ENCODE measurements at regions not wholly inside any gene's neighbourhood (a gene's known extent, or its start where the extent isn't known, plus 50 kb on each side); places are given as distances from the start of the nearest gene placed in this dataset.

DNA sequence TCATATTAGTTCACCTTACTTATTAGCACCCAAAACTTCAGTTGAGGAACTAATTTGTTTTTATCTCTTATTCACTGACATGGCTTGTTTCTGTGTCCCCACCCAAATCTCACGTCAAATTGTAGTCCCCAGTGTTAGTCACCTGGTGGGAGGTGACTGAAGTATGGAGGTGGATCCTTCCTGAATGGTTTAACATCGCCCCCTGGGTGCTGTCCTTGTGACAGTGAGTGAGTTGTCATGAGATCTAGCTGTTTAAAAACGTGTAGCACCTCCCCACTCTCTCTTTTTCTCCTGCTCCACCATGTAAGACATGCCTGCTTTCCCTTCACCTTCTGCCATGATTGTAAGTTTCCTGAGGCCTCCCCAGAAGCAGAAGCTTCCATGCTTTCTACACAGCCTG is 75.0 kb upstream of the HECTD2 start:
- FAIRE-seq: no peak

DNA sequence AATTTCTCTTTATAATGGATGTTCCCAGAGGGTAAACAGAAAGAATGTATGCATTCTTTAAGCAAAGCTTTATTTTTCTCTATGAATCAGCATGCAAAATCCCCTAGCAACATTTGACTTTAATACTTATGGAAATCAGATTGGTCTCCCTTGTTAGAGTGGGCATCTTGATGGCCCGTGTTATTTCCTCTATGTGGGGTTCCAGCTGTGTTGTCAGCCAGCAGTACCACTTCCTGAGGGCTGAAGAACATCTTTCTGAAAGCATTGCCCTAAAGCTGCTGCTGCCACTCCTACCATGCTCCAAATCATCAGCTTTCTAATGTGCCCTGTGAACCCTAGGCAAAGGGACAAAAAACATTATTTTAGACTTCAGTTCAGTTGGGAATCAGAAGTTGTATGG is 70.4 kb upstream of the HECTD2 start:
- FAIRE-seq: no peak

- no peak for FAIRE-seq
Observed at GRCh38 chr10:91340613-91341362, 69.4 kb upstream of the HECTD2 start.

DNA sequence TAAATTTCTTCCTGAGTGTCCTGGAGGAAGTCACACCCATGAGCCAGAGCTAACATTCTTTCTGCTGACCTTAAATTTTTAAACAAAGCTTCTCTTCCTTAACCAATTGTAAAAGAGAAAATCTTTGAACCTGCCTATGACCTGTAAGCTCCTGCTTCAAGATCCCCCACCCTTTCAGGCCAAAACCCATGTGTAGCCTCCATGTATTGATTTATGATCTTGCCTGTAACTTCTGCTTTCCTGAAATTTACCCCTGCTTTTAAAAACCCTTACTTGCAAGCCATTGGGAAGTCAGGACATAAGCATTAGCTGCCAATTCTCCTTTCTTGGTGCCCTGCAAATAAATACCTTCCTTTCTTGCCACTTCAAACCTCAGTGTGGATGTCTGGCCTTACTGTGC is 68.5 kb upstream of the HECTD2 start:
- no peak for FAIRE-seq

GRCh38 chr10:91343010-91343409 is 67.1 kb upstream of the HECTD2 start:
- FAIRE-seq: no peak

DNA sequence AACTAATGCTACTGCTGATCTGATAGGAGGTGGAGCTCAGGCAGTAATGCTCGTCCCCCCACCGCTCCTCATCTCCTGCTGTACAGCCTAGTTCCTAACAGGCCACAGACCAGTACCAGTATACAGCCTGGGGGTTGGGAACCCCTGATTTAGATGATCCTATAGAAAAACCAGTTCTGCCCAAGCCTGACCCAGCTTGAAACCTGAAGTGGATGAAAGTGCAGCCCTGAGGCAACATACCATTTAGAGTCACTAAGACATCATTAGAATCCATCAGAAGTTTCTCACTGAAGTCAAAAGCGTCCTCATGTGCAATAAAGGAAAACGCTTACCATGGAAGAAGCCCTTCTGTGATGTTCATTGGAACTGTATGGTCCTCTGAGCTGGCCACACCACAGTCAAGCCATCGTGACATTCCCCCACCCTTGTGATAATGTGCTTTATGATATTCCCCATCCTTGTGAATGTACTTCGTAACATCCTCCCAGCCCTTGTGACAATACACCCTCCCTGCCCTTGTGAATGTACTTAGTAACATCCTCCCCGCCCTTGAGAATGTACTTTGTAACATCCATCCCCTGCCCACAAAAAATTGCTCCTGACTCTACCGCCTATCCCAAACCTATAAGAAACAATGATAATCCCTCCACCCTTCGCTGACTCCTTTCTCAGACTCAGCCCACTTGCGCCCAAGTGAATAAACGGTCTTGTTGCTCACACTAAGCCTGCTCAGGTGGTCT is 65.9 kb upstream of the HECTD2 start:
- FAIRE-seq: no peak

GRCh38 chr10:91345716-91346115 is 64.4 kb upstream of the HECTD2 start:
- peak; percentile 6 for FAIRE-seq

DNA sequence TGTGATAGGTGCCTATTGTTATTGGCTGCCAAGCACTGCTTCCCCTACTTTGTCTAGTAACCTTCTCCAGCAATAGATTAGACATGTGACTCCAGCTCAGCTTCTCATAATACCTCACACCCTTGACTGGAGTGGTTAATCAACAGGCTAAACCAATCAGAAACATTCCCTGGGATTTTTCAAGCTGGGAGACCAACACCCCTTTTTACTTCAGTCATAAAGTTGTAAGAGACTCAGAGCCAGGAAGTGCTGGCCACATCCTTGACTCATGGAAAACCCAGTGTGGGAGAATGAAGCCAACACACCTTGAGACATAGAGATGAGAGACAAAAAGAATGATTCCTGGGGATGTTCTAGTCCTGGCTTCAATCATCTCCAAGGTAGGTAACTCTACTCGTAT is 62.6 kb upstream of the HECTD2 start:
- no peak for FAIRE-seq

DNA sequence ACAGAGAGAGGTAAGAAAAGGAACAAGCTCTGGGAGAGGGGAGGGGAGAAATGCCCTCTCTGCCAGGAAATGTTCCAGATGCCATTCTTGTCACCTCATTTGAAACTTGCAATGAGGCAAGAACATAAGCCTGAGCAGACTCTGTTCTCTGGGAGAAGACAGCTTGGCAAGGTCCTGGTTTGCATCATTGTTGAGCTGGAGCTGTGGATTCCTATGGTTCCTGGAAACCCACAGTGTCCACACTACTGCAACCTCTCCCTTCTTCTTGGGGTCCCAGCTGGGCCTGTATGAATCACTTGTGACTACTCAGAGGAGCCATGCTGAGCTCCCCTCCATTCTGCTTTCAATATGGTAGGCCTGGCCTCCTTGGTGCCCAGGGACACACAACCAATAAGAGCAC is 60.8 kb upstream of the HECTD2 start:
- no peak for FAIRE-seq

DNA sequence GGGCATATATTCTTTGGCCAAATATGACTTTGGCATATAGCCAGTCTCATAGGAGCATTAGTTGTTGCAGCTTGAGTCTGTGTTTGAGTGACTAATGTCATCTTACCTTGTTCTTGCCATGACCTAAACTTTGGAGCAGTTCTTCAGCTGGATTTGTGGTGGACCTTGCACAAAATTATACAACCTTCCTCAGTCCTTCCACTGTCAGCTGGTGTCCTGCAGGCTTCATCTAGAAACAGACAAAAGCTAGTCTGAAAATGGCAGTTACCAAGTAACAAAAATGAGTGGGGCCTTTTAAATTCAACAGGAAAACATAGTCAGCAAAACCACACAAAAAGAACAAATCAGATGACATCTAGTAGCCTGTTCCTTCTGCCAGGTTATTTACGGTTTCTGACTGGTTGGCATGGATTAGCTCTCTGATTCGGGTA is 59.5 kb upstream of the HECTD2 start:
- FAIRE-seq: no peak

DNA sequence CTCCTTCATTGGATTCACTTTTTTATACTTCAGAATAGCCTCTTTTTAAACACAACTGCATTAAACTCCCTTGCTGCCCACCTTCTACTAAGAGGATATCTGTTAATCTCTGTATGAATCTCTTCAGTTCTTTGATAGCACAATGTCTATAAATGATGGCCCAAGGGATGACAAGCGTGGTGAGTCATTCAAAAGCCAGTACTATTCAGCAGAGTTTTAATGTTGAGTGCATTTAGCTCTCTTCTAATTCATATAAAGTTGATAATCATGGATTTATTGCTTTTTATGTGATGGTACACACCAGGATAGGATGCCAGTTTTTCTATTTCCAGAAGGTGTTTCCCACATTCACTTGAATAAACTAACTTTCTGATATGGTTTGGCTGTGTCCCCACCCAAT is 57.4 kb upstream of the HECTD2 start:
- FAIRE-seq: no peak

- FAIRE-seq: no peak
Observed at GRCh38 chr10:91354166-91355075, 55.7 kb upstream of the HECTD2 start.

GRCh38 chr10:91355998-91356397 is 54.1 kb upstream of the HECTD2 start:
- FAIRE-seq: no peak

DNA sequence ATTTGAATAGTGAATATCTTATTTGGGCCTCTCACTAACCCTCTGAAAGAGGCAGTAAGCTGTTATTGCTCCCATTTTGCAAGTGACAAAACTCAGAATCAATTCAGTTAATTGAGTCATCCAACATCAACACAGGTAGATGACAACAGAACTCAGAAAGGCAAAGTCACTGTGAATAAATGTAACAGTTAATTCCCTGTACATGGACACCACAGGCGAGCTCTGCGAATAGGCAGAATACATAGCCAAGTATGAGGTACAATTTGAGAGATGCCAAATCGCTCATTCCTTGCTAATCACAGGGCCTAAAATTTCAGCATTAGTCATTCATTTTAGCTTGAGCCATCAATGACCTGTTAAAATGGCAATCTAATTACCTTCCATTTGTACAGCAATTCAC is 52.6 kb upstream of the HECTD2 start:
- FAIRE-seq: no peak

Data from G401.6 (cell line).